ENCODE measurements at regions not wholly inside any gene's neighbourhood (a gene's known extent, or its start where the extent isn't known, plus 50 kb on each side); places are given as distances from the start of the nearest gene placed in this dataset.
"Not testable (repeated sequence)": the region's sequence is repeated elsewhere in the genome, so short reads cannot be mapped to it uniquely, and the experiment has no call there.

DNA sequence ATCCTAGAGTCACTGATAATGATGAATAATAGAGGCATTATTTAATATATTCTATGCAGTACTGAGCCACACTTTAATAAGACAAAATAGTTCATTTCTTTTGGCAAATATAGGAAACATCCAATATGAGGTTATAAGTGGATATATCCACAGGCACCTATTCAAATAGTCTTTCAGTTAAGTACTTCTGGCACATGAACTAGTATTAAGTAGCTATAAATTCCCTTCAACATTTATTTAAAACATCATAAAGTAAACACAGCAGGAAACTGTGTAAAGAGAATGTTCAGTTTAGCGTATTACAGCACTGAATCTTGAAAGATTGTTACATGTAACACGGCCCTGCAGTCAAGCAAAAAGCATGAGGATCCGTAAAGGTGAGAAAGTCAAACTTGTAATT lies 463.3 kb upstream of the KLF12 start:
- DNase-seq (ENCODE audit: low read depth in 1 of 2, low spot score in 1 of 2): no peak

DNA sequence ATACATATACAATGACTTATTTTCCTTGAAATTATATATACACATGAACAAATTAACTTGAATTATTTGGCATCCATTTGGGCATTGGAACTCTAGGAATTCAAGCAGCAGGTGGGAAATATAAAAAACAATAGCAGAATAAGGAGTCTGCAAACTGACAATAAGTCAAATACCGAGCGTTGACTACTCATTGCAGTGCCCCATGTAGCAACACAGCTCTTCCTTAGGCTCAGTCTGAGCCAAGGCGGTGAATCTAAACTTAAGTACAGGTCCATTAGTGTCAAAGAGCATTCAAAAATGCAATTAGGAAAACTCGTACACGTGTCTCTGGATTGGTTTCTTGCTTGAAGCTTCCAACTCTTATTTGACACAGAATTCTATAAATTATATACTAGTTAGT lies 462.5 kb upstream of the KLF12 start:
- no peak for DNase-seq (ENCODE audit: low read depth in 1 of 2, low spot score in 1 of 2)

DNA sequence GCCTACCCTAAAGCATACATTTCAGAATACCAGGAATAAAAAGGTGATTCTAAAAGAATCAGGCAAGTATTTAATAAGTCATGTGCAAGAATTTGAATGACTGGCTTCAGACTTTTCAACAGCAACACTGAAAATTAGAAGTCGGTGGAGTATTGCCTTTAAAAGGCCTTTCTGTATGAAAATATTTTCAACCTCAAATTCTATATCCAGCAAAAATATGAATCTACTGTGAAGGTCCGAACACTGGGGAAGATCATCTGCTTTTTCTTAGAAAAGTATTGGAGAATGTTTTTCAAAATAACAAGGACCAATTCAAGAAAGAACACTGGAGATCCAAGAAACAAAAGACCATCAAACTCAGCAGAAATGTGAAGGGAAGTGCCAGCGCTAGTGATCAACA lies 459.5 kb upstream of the KLF12 start:
- DNase-seq (ENCODE audit: low read depth in 1 of 2, low spot score in 1 of 2): no peak

DNA sequence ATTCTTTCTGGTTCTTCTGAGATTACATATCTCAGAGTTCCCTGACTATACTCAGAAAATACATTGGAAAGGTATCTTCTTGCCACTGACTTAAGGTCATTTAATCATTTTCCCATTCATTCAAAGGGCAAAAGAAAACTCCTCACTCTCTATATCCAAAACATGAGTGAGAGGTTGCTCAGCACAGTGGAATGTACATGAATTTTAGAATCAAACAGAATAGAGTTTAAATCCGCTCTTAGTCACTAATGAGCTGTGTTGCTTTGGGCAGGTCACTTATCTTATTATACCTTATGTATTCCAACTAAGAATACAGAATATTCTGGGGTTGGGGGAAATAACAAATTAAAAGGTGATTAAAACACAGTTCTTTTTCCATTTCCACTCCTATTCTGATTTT lies 452.6 kb upstream of the KLF12 start:
- DNase-seq (ENCODE audit: low read depth in 1 of 2, low spot score in 1 of 2): no peak

DNA sequence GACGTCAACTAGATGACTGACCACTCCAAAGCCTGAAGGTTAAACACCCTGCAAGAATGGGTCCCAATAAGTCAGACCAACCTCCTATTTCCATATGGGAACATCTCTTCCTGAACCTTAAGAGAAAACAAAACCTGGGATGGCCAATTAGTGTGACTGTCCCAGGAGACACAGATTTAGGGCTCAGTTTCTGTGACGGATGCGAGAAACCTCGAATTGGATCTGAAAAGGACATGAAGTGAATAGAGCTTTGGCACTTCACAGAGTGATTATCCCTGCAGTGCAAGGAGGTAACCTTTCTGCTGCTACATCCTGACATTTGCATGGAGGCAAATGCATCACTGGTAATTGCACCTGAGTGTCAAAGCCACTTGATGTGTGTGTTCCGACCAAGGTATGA lies 442.2 kb upstream of the KLF12 start:
- DNase-seq (ENCODE audit: low read depth in 1 of 2, low spot score in 1 of 2): no peak

DNA sequence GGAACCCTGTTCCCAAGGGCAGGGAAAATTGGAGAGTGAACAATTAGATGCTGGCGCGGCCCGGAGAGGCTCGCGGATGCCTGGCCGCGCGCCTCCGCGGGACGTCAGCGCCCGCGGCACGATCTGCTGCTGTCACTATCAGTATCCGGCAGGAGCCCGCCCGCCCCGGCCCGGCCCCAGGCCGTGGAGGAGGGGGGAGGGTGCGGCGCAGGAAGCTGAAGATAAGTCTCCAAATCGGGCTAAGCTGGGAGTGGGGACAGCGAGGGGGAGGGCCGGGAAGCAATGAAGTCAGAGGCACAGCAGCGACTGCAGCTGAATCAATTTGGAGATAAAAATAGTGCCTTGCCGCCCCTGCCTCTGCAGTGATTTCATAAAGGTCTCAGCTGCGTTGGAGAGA lies 441.5 kb upstream of the KLF12 start:
- peak in 1 of 2 donors; percentile 9 for DNase-seq (ENCODE audit: low read depth in 1 of 2, low spot score in 1 of 2)

DNA sequence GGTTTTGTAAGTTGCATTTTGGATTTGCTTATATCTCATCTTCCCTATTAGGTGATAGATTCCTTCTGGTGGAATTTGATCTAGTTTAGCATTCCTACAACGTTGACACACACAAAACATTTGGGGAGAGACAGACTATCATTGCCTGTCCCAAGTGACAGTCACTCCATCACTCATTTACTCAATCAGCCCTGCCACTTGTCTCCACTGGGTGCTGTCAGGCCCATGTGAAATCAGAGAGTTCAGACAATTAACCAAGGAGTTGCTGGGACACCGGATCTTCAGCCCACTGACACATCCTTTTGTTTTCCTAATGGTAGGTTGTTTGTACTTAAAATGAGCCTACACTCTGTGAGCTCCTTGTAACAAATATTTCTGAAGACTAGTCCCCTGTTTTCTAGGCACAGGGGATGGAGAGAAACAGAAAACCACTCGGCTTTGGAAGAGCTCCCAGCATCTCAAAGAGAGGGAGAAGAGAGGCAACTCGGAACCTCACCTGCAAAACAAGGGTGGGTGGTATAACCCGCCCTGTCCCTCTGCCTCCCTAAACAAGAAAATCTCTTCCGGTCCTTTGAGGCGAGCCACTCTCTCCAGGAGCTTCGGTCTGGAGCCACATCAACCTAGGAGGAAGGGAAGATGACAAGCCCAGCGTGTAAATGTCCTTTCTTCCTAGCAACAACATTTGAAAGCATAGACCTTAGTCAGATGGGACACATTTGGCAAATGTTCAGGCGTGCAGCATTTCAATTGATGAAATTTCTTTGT lies 440.9 kb upstream of the KLF12 start:
- DNase-seq (ENCODE audit: low read depth in 1 of 2, low spot score in 1 of 2): no peak

DNA sequence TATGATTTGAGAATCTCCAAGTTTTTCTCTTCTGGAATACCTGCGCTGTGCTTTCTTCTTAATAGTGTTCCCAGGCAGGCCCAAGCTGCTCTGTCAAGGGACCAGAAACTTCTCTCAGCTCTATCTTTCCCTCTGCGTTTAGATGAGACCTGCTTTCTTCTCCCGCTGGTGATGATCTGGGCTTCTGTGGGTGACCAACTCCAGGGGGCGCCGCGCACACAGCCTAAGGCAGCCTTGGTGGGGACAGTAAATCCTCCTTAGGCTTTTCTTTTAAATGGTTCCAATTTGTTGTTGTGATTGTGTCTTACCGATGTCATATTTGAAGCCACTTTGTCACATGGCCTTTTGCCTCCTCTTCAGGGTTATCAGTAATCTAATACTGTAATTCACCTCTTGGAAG lies 439.4 kb upstream of the KLF12 start:
- no peak for DNase-seq (ENCODE audit: low read depth in 1 of 2, low spot score in 1 of 2)

DNA sequence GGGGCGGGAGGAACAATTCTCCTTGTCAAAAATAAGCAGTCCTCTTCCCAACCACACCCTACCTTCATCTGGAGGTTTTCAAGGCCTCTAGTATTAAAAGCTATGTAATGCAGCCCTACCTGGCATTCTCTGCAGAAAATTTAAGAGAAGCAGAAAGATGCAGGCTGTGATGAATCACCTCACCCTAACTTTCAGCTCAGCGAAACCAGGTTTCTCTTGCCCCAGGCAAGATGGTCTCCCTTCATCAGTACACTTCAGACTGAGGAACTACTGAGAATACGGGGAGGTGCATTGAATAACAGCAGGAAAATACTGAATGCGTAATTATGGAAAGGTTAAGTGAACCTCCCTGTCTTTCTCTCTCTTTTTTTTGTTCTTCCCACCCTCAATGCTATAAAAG lies 437.6 kb upstream of the KLF12 start:
- DNase-seq (ENCODE audit: low read depth in 1 of 2, low spot score in 1 of 2): no peak

DNA sequence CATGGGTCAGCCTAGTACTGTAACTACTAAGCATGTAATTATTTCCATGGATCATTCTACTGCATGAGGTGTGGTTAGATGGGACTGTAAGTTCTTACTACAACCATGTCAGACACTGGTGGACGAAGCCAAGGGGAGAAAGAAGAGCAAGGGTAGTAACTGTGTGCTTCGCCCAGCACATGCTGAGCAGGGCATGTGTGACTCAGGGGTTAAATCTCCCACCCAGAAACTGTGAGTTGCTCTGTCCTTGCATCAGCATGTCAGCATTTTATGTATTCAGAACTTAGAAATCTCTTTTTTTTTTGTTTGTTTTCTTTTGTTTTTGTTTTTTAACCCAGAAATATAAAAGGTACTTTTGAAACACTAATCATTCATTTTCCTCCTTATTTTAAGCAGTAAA lies 436.6 kb upstream of the KLF12 start:
- DNase-seq (ENCODE audit: low read depth in 1 of 2, low spot score in 1 of 2): no peak

DNA sequence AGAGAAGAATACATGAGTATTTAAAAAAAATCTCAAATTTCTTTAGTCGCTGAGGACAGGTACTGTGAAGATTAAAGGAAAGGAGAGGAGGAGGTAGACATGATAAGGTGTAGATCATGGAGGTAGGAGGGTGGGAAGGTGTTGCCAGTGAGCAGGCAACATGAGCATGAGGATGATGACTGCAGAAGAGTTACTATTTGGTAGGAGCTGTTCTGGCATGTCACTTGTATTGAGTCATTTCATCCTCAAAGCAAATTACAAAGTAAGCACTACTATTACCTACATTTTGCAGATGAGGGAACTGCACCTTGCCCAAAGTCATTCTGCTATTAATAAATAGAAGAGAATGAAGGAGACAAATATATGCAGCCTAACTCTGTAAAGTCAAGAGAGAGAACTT lies 435.8 kb upstream of the KLF12 start:
- DNase-seq (ENCODE audit: low read depth in 1 of 2, low spot score in 1 of 2): no peak

DNA sequence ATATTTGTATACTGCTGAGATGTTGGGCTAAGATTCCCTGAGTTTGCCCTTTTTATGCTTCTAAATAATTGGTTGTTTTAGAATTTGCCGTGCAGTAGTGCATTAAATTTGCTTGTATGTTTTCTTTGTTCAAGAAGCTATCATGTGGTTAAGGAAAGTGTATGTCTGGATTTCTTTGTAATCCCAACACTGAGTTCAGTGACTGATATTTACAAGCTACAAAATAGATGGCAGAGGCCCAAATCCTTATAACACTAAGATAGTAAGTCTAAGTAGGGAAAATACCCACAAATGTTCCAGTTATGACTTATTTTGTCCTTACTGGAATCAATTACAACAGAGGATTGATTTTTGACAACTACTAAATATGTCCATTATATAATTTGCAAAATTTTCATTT lies 435.0 kb upstream of the KLF12 start:
- no peak for DNase-seq (ENCODE audit: low read depth in 1 of 2, low spot score in 1 of 2)

DNA sequence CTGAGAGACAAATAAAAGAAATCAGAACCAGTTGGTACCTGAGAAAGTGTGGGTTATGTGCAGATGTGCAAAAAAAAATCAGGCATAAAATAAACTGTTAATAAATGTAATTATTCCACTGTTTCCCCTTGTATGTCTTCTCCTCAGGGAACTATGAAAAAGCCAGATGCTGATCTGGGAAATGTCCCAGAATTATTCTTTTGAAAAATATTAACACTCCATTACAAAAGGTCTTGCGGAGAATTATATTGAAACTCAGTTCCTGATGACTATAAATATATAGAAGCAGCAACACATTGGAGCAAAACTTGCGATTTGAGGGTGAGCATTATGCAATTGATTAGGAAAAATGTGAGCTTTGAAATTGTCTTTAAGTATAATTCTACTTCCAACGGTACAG lies 433.3 kb upstream of the KLF12 start:
- DNase-seq (ENCODE audit: low read depth in 1 of 2, low spot score in 1 of 2): no peak

DNA sequence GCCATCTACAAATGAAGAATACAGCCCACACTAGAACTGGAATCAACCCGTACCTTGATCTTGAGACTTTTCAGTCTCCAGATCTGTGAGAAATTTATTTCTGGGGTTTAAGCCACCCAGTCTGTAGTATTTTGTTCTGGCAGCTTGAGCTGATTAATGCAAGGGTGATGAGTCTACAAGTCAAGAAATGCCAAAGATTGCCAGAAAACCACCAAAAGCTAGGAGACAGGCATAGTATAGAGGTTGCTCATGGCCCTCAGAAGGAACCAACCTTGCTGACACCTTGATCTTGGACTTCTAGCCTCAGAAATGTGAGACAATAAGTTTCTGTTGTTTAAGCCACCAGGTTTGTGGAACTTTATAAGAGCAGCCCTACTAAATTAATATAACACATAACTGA lies 428.2 kb upstream of the KLF12 start:
- no peak for DNase-seq (ENCODE audit: low read depth in 1 of 2, low spot score in 1 of 2)

DNA sequence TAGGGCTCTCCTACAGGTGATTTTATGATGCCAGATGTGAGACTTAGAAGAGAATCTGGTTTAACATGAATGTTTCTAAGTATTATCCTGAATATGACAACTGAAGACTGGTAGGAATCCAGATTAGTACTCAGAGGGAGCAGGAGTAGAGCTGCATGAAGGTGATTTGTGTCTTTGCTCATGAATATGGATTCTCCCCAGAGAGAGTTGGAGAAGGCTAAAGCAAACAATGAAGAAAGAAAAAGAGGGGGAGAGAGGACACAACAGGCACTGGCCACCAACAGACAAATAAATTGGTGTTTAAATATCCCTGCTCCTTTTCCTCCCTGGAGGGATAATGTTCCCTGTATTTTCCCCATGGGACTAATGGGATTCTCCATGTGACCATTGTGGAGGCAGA lies 427.0 kb upstream of the KLF12 start:
- DNase-seq (ENCODE audit: low read depth in 1 of 2, low spot score in 1 of 2): no peak

DNA sequence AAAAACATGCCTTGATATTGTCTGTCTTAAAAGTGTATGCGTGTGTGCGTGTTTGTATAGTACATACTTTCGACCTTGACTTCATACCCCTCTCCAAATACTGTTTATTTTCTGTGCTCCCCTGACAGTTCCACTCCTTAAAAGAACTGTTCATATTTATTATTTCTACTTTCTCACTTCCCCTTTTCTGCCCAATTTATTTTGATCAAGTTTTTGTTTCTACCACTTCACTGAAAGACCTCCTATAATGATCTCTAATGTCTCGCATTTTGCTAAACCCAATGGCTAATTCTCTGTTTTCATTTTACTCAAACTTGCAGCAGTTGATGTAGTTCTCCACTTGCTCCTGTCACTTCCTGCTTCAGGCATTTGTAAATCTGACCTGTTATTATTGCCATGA lies 426.1 kb upstream of the KLF12 start:
- no peak for DNase-seq (ENCODE audit: low read depth in 1 of 2, low spot score in 1 of 2)

DNA sequence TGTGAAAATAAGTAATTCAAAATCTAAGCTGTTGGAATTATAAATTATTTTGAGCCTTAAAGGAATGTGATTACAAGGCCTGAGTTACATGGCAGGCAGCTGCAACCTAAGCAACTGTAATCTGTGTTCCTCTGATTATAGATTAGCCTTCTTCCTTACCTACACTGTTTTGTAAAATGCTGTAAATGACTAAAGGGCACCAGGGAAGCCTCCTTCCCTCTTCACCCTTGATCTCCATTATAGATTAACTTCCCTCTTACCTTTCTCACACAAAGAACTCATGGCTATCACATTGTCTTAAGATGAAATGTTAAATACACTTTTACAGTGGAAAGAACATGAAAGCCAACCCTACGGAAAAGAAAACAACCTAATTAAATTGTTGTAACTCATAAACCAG lies 423.7 kb upstream of the KLF12 start:
- DNase-seq (ENCODE audit: low read depth in 1 of 2, low spot score in 1 of 2): no peak

DNA sequence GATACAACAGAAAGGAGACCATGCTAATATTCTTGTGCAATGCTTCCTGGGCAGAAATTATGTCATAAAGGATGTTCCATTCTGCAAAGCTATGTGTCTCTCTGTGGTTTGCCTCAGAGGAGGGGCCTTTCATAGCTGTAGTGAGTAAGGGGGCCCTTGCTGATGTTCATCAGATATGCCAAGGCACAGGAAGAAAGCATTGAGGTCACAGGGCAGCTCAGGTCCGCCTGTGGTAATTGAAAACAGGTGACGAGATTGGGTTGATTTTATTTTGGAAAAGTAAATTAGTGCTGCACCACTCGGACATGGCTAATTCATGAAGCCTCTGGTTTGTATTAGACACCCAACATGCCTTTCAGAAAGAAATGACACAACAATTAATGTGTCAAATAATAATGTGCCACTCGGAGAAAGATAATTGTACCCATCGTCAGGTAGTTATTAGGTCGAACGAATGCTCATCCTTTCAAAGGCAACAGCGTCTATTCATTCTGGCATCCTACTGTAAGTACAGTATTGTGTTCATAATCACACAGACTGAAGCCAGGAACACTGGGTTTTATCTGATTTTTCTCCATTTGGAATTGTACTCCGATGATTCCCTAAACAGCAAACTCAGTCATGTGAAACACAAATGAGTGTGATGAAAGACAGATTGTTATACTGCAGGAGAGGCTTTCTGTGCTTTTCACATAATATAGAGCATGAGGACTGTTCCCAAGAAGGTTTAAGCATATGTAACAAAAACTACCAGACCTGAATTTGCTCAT lies 421.6 kb upstream of the KLF12 start:
- DNase-seq (ENCODE audit: low read depth in 1 of 2, low spot score in 1 of 2): no peak

DNA sequence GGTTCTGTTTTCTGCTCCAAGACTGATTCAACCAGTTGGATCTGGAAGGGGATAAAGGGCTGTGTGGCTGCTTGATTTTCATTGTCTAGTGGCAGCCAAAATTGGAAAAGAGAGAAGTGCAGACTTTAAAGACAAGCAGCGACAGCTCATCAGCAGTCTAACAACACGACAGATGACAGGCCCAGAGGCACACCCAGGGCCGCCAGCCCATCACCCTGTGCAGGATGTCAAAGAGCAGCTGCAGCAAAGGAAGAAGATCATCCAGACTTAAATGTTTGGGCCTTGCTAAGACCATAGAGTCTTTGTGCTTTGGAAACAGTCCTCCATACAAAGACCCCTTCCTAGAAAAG lies 421.0 kb upstream of the KLF12 start:
- no peak for DNase-seq (ENCODE audit: low read depth in 1 of 2, low spot score in 1 of 2)

DNA sequence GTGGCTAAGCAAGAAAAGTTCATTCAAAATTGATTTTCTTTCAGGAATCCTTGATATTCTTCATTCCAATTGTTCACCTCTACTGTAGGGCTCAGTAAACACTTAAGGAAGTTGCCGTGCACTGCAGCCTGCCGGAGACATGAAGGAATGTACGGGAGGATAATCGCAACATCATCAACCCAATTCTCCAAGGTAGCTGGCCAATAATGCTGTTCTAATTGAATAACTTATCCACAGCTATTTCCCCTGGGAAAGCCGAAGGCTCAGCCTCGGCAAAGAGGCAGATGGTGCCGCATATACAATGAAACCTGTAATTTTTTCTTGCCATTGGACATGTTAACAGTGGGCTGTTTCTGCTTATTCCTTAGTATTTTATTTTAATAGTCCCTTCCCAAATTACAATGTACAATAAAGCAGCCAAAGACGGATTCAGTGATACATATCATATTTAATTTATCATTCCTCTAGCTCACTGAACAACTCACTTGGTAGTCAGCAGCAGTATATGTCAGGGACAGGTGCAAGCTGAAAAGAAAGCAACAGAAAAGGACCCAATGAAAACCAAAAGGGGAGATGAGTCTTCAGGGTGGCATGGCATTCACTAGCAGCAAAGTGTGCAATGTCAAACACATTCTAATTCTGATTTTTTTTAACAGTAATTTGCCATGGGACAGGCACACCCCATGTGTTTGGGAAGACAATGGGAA lies 420.5 kb upstream of the KLF12 start:
- DNase-seq (ENCODE audit: low read depth in 1 of 2, low spot score in 1 of 2): no peak

DNA sequence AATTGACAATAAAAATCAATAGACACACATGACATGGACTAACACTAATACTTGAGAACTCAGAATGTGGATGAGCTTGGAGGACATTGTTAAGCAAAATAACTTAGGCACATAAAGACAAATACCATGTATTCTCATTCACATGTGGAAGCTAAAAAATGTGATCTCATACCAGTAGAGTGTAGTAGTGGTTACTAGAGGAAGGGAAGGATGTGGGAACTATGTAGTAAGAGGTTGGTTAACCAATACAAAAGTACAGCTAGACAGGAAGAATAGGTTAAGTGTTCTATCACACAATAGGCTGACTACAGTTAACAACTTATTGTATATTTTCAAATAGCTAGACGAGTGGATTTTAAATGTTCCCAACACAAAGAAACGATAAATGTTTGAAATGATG lies 415.8 kb upstream of the KLF12 start:
- DNase-seq (ENCODE audit: low read depth in 1 of 2, low spot score in 1 of 2): no peak

DNA sequence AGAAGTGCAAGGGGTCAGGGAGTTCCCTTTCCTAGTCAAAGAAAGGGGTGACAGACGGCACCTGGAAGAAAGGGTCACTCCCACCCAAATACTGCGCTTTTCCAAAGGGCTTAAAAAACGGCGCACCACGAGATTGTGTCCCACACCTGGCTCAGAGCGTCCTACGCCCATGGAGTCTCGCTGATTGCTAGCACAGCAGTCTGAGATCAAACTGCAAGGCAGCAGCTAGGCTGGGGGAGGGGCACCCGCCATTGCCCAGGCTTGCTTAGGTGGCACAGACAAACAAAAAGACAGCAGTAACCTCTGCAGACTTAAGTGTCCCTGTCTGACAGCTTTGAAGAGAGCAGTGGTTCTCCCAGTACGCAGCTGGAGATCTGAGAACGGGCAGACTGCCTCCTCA lies 402.4 kb upstream of the KLF12 start:
- DNase-seq (ENCODE audit: low read depth in 1 of 2, low spot score in 1 of 2): not testable (repeated sequence)

Measured in activated CD4-positive, alpha-beta T cell treated with anti-CD3 and anti-CD28 coated beads, Interleukin-2, amount 50 U/mL, for 24 hours (primary cell).